Activated CD4-positive, alpha-beta T cell treated with anti-CD3 and anti-CD28 coated beads, Interleukin-2, Interleukin-6, amounts not matched to agents 100 ng/mL and 50 ng/mL, durations not matched to agents 16 hours and 8 hours (primary cell): ENCODE measurements at regions not wholly inside any gene's neighbourhood (a gene's known extent, or its start where the extent isn't known, plus 50 kb on each side); places are given as distances from the start of the nearest gene placed in this dataset.
"Not testable (repeated sequence)": the region's sequence is repeated elsewhere in the genome, so short reads cannot be mapped to it uniquely, and the experiment has no call there.

Experiments
- DNase-seq: peaks from one replicate; pipeline ENCODE4 v3.0.0-alpha.2; 2020

DNA sequence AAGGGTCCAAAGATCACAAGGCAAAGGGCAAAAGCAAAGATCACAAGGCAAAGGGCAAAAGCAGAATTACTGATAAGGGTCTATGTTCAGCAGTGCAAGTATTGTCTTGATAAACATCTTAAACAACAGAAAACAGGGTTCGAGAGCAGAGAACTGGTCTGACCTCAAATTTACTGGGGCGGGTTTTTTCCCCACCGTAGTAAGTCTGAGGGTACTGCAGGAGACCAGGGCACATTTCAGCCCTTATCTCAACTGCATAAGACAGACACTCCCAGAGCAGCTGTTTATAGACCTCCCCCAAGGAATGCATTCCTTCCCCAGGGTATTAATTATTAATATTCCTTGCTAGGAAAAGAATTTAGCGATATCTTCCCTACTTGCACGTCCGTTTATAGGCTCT is 61.3 kb downstream of the ZNF860 start:
- not testable (repeated sequence) for DNase-seq

DNA sequence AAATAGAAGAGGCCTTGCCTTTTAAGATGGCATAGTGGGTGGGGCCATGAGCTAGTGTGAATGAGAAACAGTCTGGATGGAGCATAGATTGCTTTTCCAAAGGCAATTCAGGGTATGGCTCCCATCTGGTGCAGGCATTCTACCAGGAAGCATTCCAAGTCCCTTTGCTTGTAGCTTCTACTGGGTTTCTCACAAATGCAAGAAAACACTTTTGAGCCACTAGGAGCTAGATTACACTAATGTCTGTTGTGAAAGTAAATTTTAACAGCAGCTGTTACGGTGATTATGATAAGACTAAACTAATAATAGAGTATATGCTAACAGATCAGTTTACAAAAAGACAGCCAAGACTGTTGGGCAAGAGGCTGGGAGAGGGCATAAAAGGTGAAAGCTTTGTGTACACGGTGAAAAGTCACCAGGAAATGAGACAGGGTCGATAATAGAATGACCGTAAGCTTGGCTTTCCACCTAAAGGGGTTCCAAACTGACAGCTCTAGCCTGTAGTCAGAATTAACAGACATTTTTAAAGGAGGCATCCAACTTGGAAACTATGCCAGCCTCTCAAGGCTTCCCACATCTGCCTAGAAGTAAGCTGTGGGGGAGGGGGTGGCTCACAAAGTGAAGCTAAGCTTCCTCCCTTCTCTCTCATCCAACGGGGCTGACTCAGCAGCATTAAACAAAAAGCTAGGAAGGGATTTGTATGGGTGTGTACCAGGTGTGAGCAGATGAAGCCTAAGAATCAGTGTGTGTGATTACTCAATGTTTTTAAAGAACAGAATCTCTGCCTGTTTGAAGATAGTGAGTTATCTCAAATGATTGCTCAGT is 61.1 kb upstream of the GPD1L start:
- DNase-seq, result no peak

GRCh38 chr3:32046102-32046501 is 60.3 kb upstream of the GPD1L start:
- DNase-seq, result no peak

- no peak for DNase-seq
These were observed 57.8 kb upstream of the GPD1L start for GRCh38 chr3:32048487-32049182.

DNA sequence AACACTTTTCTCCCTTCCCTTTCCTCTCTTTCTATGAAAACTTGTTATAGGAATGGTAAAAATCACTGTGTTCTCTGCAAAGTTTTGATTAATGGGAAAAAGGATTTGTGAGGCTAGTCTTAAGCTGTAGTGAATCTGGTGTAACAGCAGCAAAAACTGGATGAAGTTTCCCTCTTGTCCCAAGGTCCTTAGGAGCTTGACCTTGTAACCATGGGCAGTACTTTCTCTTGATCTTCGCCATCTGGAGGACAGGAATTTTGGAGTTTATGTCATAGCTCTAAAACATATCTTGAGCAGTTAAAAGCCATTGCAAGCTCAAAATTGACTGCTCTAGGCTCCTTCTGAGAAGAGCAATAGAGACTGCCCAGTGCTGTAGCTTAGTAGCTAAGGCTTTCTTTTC is 56.5 kb upstream of the GPD1L start:
- DNase-seq, result no peak

- DNase-seq, result not testable (repeated sequence)
These were observed 54.2 kb upstream of the GPD1L start for GRCh38 chr3:32052230-32052629.

GRCh38 chr3:32052851-32053250 is 53.6 kb upstream of the GPD1L start:
- not testable (repeated sequence) for DNase-seq

- DNase-seq, result peak; percentile 9
These were observed 49.7 kb upstream of the GPD1L start for GRCh38 chr3:32056559-32057290.
